NCI-H2081 (cell line): ENCODE measurements at regions not wholly inside any gene's neighbourhood (a gene's known extent, or its start where the extent isn't known, plus 50 kb on each side); places are given as distances from the start of the nearest gene placed in this dataset.

Source experiments
- DNase-seq, 2 experiments: peaks; one replicate each; lab custom pipeline; 2025; lab: John Stamatoyannopoulos, UW

DNA sequence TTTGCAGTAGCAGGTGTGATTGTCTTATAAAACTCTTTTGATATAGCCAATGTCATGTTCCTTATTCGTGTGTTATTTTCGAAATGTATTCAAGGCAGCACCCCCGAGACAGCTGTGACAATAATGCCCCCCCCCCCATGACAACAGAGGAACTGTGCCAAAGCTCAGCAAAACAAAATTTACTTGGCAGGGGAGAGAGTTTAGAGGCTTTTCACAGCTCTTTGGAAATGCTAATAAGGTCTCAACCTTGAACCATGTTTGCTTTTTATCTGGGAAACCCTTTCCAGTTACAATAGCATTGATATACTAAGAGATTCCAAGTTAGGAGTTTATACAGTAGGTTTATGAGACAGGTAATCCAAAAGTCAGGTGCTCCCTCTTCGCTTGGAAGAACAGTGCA lies 56.4 kb upstream of the USP44 start:
- peak; percentile 69 to 92 for DNase-seq

DNA sequence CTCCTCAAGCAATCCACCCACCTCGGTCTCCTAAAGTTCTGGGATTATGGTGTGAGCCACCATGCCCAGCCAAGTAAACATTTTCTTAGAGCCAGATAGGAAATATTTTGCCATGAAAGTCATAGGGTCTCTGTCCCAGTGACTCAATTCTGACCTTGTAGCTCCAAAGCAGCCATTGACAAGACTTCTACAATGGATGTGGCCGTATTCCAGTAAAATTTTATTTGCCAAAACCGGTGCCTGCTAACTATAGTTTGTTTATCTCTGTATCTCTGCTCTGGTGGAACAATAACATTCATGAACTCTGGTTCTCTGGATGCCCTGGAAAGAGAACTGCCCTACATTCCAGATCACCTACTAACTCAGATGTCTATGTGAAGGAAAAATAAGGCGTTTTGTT lies 54.6 kb upstream of the USP44 start:
- DNase-seq = no peak

DNA sequence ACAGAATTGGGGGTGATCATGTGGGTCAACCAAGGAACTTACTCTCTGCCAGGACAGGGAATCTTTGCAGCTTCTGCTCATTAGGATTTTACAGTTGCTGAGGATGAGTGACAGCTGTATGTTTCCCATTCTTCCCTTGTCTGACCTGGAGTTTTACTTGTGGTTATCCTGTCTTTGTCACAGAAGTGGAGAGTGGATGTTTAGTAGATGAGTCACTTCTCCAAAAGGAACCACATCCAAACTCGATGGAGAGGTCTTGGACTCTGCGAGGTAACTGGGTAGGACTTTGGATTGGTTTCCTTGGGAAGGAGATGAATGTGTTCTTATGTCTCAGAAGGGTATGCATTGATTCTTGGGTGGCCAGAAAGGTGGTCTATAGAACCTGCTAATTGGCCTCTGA lies 53.8 kb upstream of the USP44 start:
- no peak for DNase-seq

DNA sequence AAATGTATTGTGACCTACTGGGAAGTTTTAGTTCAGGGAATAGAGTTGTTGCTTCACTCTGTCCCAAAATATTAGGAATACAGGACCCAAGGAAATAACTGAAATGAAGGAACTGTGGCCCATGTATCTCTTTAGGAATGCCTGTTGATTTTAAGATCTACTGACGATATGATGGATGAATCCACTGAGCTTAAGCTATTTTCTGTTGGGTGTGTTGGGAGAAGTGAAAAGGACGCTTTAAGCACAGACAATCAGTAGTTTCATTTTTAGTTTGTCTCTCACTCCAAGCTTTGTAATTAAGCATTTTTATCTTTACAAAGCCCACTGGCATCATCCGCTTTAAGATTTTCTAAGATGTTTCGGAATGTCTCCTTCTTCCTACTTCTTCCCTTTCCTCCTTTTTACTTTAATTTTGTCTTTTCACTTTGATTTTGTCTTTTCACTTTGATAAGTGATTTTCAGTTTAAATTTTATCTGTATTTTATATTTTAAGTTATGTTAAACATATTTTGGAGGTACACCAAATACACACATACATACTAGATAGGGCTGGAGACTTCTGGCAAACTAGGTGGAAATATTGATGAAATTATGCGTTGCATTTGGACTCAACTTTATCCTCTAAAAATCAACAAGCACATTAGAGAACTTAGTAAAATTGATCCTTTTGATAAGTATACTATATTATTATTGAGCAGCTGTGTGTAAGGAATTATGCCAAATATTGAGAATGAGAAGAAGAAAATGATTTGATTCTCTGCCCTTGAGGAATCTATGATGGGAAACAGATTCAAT lies 52.3 kb upstream of the USP44 start:
- no peak for DNase-seq

DNA sequence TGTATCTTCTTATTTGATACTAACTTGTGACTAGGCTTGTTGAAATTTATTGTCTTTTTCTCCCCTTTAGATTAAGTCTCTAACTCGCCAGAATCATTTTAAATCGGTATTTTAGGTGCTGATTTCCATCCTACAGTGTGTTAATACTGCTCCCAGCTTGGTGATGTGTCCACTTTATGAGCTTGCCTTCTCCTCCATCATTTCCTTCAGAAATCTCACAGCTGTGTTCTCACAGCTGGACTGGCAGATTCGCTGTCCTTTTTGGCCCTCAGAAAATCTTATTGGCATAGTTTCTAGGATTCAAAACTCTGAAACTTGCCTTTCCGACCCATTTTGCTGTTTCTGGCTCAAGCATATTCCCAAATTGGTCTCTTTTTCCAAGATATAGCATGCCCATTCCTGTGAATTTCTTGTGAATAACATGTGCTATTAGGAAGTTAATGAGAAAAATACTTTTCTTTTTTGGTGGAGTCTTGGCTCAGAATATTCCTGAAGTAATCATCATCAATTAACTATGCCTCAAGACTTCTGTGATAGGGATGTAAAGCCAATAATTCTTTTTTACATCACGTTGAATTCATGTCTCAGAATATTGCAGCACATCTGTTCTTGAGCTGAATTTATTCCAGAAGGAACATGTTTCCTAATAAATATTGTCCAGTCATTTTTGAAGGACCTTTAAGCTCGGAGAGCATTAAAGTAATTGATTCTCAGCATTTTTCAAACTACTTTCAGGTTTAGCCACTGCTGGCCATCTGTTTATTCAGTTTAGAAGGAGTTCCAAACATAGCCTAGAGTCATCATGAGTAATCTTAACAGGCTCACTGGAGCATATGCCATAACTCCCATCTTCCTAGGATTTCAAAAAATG lies 50.0 kb upstream of the USP44 start:
- no peak for DNase-seq
